ENCODE measurements at regions not wholly inside any gene's neighbourhood (a gene's known extent, or its start where the extent isn't known, plus 50 kb on each side); places are given as distances from the start of the nearest gene placed in this dataset.
A peak's percentile ranks its signal among the peaks of the same experiment; 100 is the strongest.

GRCh38 chr5:103774721-103775120, 212.1 kb upstream of the NUDT12 start:
- H3K27me3 ChIP-seq (ENCODE audit: control insufficient read depth, insufficient read depth, low read length), result no peaks in the 10 kb centered on the region
- peak; percentile 39 for DNase-seq (ENCODE audit: low read depth)
- no peaks in the 10 kb centered on the region for H3K36me3 ChIP-seq (ENCODE audit: control insufficient read depth, insufficient read depth, low read length)
- no peak overlapping the region for H3K4me3 ChIP-seq (ENCODE audit: low read depth, low read length)
- no peak for FAIRE-seq
- TF ChIP-seq CTCF (IDR thresholded peaks at IDR 0.05; ENCODE audit: insufficient read depth, low read length, severe bottlenecking), result no peak

GRCh38 chr5:103772248-103772647, 209.7 kb upstream of the NUDT12 start:
- DNase-seq (ENCODE audit: low read depth), result no peak
- FAIRE-seq, result no peak
- no peaks in the 10 kb centered on the region for H3K36me3 ChIP-seq (ENCODE audit: control insufficient read depth, insufficient read depth, low read length)
- TF ChIP-seq CTCF (IDR thresholded peaks at IDR 0.05; ENCODE audit: insufficient read depth, low read length, severe bottlenecking), result no peak
- H3K27me3 ChIP-seq (ENCODE audit: control insufficient read depth, insufficient read depth, low read length), result no peaks in the 10 kb centered on the region
- no peak overlapping the region for H3K4me3 ChIP-seq (ENCODE audit: low read depth, low read length)

GRCh38 chr5:103764403-103764802, 201.8 kb upstream of the NUDT12 start:
- no peak overlapping the region for H3K4me3 ChIP-seq (ENCODE audit: low read depth, low read length)
- no peak for TF ChIP-seq CTCF (IDR thresholded peaks at IDR 0.05; ENCODE audit: insufficient read depth, low read length, severe bottlenecking)
- FAIRE-seq (no peak), DNase-seq (ENCODE audit: low read depth) (no peak)
- H3K27me3 ChIP-seq (ENCODE audit: control insufficient read depth, insufficient read depth, low read length), result no peaks in the 10 kb centered on the region
- no peaks in the 10 kb centered on the region for H3K36me3 ChIP-seq (ENCODE audit: control insufficient read depth, insufficient read depth, low read length)

- Histone ChIP-seq H3K4me3 (ENCODE audit: low read depth, low read length) (no peak overlapping the region), H3K27me3 (ENCODE audit: control insufficient read depth, insufficient read depth, low read length) (no peaks in the 10 kb centered on the region), H3K36me3 (ENCODE audit: control insufficient read depth, insufficient read depth, low read length) (no peaks in the 10 kb centered on the region)
- FAIRE-seq, result no peak
- no peak for TF ChIP-seq CTCF (IDR thresholded peaks at IDR 0.05; ENCODE audit: insufficient read depth, low read length, severe bottlenecking)
- no peak for DNase-seq (ENCODE audit: low read depth)
Measured at GRCh38 chr5:103758996-103759395, 196.4 kb upstream of the NUDT12 start.

- no peak for TF ChIP-seq CTCF (IDR thresholded peaks at IDR 0.05; ENCODE audit: insufficient read depth, low read length, severe bottlenecking)
- Histone ChIP-seq H3K36me3 (ENCODE audit: control insufficient read depth, insufficient read depth, low read length) (no peaks in the 10 kb centered on the region), H3K27me3 (ENCODE audit: control insufficient read depth, insufficient read depth, low read length) (no peaks in the 10 kb centered on the region), H3K4me3 (ENCODE audit: low read depth, low read length) (no peak overlapping the region)
- FAIRE-seq, result no peak
- no peak for DNase-seq (ENCODE audit: low read depth)
Measured at GRCh38 chr5:103755974-103756373, 193.4 kb upstream of the NUDT12 start.

GRCh38 chr5:103745353-103746065, 182.9 kb upstream of the NUDT12 start:
- DNase-seq (ENCODE audit: low read depth) (no peak), FAIRE-seq (no peak)
- no peak for TF ChIP-seq CTCF (IDR thresholded peaks at IDR 0.05; ENCODE audit: insufficient read depth, low read length, severe bottlenecking)
- H3K27me3 ChIP-seq (ENCODE audit: control insufficient read depth, insufficient read depth, low read length), result no peaks in the 10 kb centered on the region
- H3K4me3 ChIP-seq (ENCODE audit: low read depth, low read length), result no peak overlapping the region
- no peaks in the 10 kb centered on the region for H3K36me3 ChIP-seq (ENCODE audit: control insufficient read depth, insufficient read depth, low read length)
